T47D (cell line): ENCODE measurements at regions not wholly inside any gene's neighbourhood (a gene's known extent, or its start where the extent isn't known, plus 50 kb on each side); places are given as distances from the start of the nearest gene placed in this dataset.
"Not testable (repeated sequence)": the region's sequence is repeated elsewhere in the genome, so short reads cannot be mapped to it uniquely, and the experiment has no call there.

Source experiments
- DNase-seq, 2 experiments: peaks; one replicate each; pipeline versions ENCODE4 v3.0.0 to v3.0.0-alpha.2; 2011 to 2012; ENCODE audit warnings: low read depth in 1 of 2, low spot score in 1 of 2
- JUND ChIP-seq: IDR thresholded peaks from 2 replicates; pipeline ENCODE4 v1.6.1; 2012; ENCODE audit warnings: low read depth
- in situ Hi-C: cut with HindIII; loops from 2 replicates; pipeline ENCODE4 v1.10.0; 2016; ENCODE audit warnings: low sequenced_read_pairs, low pct_unique_long_range_greater_than_20kb

DNA sequence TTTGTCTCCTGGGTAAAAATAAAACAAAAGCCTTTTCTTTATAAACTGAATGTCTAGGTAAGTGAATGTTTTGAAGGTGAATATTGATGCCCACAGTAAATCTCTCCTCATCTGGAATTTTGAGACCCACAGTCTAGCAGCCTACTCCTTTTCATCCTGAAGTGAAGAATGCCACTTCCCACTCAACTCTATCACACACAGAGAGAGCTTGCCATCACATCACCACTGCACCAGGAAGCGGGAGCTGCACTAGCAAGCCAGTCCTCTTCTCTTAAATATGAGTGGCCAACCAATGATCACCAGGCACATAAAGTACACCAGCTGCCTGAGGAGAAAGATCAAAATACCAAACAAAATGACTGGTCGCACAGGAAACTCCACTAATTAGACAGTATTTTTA is 140.8 kb downstream of the MRPL39 start:
- DNase-seq, result no peak
- no peak for TF ChIP-seq JUND
- in situ Hi-C loops, result no loop called here

- DNase-seq, result no peak
- TF ChIP-seq JUND, result no peak
- in situ Hi-C loops, result no loop called here
Measured at GRCh38 chr21:25465263-25465662, 142.0 kb downstream of the MRPL39 start.

DNA sequence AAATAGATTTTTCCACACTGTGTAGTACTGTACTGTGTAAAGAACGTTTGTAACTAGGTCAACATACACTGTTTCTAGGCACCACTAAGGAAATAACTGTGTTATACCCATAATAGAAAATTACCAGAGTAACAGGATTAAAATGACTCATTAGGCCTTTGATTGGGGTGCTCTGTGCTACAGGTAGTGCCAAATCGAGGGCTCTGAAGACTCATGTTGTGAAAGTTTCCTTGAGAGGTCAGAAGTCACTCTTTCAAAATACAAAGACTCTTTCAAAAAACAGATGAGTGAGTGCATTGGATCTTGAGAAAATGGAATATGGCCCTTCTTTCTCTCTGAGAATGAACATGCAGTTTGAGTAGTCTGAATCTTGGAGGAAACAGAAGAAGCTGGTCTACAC is 143.0 kb downstream of the MRPL39 start:
- no peak for DNase-seq
- in situ Hi-C loops, result no loop called here
- TF ChIP-seq JUND, result no peak

GRCh38 chr21:25462517-25462971 is 144.7 kb downstream of the MRPL39 start:
- in situ Hi-C loops, result no loop called here
- no peak for TF ChIP-seq JUND
- no peak for DNase-seq

DNA sequence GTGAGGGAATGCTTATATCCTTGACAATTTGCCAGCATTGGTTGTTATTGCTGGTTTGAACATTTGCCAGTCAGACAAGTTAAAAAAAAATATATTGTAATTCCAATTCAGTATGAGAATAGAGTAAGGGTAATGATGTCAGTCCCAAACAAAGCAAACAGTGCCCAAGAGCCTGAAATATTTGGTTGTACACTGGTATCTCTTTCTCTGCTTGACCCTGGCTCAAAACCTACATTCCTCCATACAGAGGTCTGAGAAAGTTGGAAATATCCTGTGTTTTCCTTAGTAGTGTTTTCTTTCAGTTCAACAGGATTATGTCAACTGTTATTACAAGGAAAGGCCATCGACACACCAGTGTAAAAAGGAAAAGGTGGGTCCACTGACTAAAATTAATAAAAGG is 145.6 kb downstream of the MRPL39 start:
- no peak for TF ChIP-seq JUND

GRCh38 chr21:25459993-25460392 is 147.3 kb downstream of the MRPL39 start:
- in situ Hi-C loops, result no loop called here
- DNase-seq, result no peak
- TF ChIP-seq JUND, result no peak

More for the DNA sequence above, 145.6 kb downstream of the MRPL39 start:
- in situ Hi-C loops, result no loop called here
- DNase-seq, result no peak

GRCh38 chr21:25459365-25459764 is 147.9 kb downstream of the MRPL39 start:
- in situ Hi-C loops, result no loop called here
- no peak for DNase-seq
- no peak for TF ChIP-seq JUND

GRCh38 chr21:25458484-25458883 is 148.8 kb downstream of the MRPL39 start:
- no peak for TF ChIP-seq JUND
- in situ Hi-C loops, result no loop called here
- DNase-seq, result no peak

DNA sequence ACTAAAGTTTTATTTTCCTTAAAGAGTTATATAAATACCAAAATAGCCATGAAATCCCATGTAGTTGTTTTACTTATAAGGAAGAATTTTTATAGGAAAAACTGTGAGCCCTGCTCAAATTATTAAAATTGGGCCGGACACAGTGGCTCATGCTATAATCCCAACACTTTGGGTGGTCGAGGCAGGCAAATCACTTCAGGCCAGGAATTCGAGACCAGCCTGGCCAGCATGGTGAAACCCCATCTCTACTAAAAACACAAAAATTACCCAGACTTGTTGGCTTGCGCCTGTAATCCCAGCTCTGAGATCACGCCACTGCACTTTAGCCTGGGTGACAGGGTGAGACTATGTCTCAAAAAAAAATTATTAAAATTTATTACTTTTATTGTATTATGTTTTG is 149.3 kb downstream of the MRPL39 start:
- TF ChIP-seq JUND, result no peak
- in situ Hi-C loops, result no loop called here

GRCh38 chr21:25457411-25457810 is 149.9 kb downstream of the MRPL39 start:
- TF ChIP-seq JUND, result no peak
- in situ Hi-C loops, result no loop called here
- no peak for DNase-seq

More for the DNA sequence above, 149.3 kb downstream of the MRPL39 start:
- DNase-seq, result no peak

DNA sequence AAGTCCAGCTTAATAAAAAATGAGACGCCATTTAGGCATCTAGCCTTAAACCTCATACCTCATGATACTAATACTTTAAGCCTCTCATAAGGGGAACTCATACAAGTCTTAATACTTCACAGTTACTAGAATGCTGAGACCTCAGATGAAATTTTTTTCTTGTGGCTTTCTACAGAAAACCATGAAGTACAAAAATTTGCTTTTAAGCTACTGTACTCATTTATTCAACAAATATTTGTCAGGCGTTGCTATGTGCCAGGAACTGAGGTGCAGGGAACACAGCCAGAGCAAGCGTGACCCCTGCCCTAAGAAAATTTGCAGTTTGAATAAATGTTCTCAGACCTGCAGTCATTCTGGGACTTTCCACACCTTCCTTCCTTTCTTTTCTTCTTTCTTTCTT is 150.6 kb downstream of the MRPL39 start:
- peak in 1 of 2 experiments; percentile 12 for DNase-seq
- in situ Hi-C loops, result no loop called here

DNA sequence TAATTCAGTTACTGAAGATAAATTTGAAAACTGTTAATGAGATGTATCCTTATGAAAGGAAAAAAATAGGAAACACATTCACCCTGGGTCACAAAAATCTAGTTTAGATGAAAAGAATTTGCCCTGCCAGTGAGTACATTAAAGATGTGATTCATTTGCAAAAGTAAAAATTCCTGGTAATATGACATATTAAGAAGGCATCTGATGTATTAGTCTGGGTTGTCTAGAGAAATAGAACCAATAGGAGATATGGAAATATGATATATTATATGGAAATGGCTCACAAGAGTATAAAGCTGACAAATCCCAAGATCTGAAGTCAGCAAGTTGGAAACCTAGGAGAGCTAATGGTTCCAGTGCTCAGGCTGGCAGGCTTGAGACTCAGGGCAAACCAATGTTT is 153.8 kb downstream of the MRPL39 start:
- no peak for DNase-seq
- in situ Hi-C loops, result no loop called here
- TF ChIP-seq JUND, result no peak

More for the DNA sequence above, 150.6 kb downstream of the MRPL39 start:
- no peak for TF ChIP-seq JUND

GRCh38 chr21:25449950-25450349 is 157.3 kb downstream of the MRPL39 start:
- no peak for TF ChIP-seq JUND
- in situ Hi-C loops, result no loop called here
- DNase-seq, result no peak

DNA sequence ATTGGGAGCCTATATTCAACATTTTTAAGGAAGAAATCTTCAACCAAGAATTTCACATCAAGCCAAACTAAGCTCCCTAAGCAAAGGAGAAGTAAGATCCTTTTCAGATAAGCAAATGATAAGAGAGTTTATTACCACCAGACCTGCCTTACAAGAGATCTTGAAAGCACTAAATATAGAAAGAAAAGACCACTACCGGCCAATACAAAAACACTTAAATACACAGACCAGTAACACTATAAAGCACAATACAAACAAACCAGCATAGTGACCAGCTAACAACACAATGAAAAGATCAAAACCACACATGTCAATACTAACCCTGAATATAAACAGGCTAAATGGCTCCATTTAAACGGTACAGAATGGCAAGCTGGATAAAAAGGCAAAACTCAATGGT is 165.4 kb downstream of the MRPL39 start:
- DNase-seq, result no peak
- TF ChIP-seq JUND, result no peak
- in situ Hi-C loops, result no loop called here

GRCh38 chr21:25437465-25437864 is 169.8 kb downstream of the MRPL39 start:
- in situ Hi-C loops, DNase-seq: not testable (repeated sequence)
